Uterus (tissue), 2 donors: ENCODE measurements at regions not wholly inside any gene's neighbourhood (a gene's known extent, or its start where the extent isn't known, plus 50 kb on each side); places are given as distances from the start of the nearest gene placed in this dataset.

Source experiments
- CTCF ChIP-seq, 4 experiments: fragments of 200-600 bp in 2 of 4; fragments of 450-650 bp in 2 of 4; sonication (generic) in 2 of 4; IDR thresholded peaks; one replicate each; pipeline ENCODE4 v1.5.1; 2016 to 2019; ENCODE audit warnings: antibody characterized with exemption in 4 of 4, mild to moderate bottlenecking in 2 of 4, moderate library complexity in 1 of 4
- POLR2A ChIP-seq, 2 donors: fragments of 450-650 bp; IDR thresholded peaks; one replicate each; pipeline ENCODE4 v1.6.1; 2016; ENCODE audit warnings: antibody characterized with exemption in 2 of 2, mild to moderate bottlenecking in 1 of 2, moderate library complexity in 1 of 2

- no peak for TF ChIP-seq CTCF (IDR thresholded peaks at IDR 0.05)
- TF ChIP-seq POLR2A (IDR thresholded peaks at IDR 0.05) = no peak
These were observed 344.5 kb upstream of the CYRIA start for GRCh38 chr2:17010104-17010503.
